Urothelium cell line (cell line): ENCODE measurements at regions not wholly inside any gene's neighbourhood (a gene's known extent, or its start where the extent isn't known, plus 50 kb on each side); places are given as distances from the start of the nearest gene placed in this dataset.
A peak's percentile ranks its signal among the peaks of the same experiment; 100 is the strongest.

Experiments
- DNase-seq: peaks from one replicate; pipeline ENCODE4 v3.0.0; 2011; ENCODE audit warnings: low spot score, mixed read lengths
- FAIRE-seq: peaks from 2 replicates; lab custom pipeline; 2011; peaks lifted over from hg19 to GRCh38; lab: Jason Lieb, UNC

DNA sequence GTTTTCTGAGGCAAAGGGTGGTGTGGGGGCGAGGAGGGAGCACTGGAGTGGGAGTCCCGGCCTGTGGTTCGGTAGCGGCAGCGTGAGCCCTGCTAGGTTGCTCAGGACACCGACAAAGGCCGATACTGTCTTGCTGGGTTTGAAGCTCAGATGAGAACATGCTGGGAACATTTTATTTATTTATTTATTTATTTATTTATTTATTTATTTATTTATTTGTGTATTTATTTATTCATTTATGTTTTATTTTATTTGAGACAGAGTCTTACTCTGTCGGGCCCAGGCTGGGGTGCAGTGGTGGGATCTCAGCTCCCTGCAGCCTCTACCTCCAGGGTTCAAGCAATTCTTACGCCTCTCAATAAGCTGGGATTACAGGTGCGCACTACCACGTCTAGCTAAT lies 117.9 kb upstream of the GSE1 start:
- FAIRE-seq (no peak), DNase-seq (no peak)

DNA sequence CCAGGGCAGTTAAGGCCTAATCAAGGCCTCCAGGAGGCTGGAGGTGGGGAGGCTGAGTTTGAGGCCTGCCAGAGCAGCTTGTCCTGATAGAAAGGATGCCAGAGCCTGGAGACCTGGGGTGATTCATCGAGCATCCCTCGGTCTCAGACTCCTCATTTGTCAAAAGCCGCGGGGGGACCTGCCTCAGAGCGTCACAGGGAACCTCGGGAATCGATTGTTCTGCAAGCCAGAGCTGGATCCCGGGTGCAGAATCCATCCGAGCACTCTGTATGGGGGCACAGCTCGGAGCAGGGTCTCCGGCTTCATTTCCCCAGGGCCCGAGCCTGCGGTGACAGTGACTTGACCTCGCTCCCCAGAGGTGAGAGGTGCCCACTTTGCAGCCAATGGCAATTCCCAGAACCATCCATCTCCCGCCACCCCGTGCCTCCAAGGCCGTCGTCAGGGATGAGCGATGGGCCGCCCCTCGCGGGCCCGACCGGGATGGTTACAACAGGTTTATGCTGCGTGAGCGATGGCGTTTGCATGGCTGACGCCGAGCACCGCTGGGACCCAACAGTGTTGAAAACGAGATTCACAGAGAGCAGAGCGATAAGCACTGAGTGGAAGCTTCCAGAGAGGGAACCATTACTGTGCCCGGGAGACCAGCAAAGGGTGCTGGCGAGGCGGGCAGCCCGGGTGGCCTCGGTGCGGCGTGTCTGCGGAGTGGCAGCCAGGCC lies 117.1 kb upstream of the GSE1 start:
- FAIRE-seq, result no peak
- no peak for DNase-seq

GRCh38 chr16:85497622-85498314 lies 115.4 kb upstream of the GSE1 start:
- DNase-seq (no peak), FAIRE-seq (no peak)

GRCh38 chr16:85498607-85499006 lies 114.5 kb upstream of the GSE1 start:
- FAIRE-seq (no peak), DNase-seq (no peak)

DNA sequence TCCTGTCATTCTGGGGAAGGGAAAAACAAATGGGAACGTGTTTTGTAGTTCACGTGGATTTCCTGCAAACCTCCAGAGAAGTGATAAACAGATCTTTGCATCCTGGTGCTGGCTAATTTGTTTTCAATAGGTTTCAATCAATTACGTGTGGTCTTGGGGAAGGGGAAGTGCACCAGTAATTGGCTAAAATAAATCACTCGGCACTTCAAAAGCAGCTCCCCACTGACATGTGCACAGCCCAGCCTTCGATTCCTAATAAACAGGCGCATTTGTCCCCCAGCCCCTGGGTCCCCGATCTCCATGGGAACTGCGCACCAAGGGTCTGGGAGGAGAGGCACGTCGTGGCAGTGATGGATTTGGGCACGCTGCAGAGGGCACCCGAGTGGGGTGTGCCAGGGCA lies 112.9 kb upstream of the GSE1 start:
- DNase-seq (no peak), FAIRE-seq (no peak)

DNA sequence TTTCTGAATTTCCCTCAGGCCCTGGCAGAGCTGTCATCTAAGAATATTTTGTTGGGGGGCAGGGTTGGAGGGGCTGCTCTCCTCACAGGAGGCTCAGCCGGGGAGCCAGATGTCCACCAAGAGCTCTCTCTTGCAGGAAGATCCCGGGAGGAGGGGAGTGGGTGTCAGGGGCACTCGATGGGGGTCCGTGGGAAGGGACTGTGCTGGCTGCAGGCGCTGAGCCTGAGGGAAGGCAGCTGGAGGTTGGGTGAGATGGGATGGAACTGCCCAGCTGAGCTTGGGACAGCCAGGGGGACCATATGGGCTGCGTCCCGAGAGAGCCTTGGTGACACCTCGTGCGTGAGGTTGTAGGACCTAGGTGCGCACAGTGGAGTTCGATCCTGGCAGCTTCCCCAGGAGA lies 111.2 kb upstream of the GSE1 start:
- FAIRE-seq (no peak), DNase-seq (no peak)

- no peak for FAIRE-seq
- DNase-seq, result no peak
Measured at GRCh38 chr16:85502357-85502756, 110.8 kb upstream of the GSE1 start.

GRCh38 chr16:85503679-85504231 lies 109.4 kb upstream of the GSE1 start:
- DNase-seq (no peak), FAIRE-seq (no peak)

DNA sequence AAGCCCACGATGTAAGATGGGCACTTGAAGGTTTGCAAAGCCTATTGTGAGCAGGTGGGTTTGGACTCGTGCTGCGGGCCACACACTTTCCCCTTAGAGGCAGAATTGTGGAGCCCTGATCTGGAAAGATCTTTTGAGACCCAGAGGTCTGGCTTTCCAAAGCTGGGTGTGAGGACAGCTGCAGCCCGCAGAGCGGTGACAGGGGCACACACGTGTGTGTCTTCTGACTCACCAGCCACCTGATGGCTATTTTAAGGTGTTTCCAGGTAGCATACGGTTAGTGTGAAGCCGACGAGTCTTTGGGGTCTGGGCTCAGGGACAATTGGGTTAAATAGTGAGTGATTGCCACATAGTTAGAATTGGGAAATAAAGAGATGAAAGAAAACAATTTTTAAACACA lies 108.9 kb upstream of the GSE1 start:
- DNase-seq, result no peak
- no peak for FAIRE-seq

- FAIRE-seq, result no peak
Measured at GRCh38 chr16:85505794-85506634, 107.1 kb upstream of the GSE1 start.

GRCh38 chr16:85506635-85506911 lies 106.5 kb upstream of the GSE1 start:
- DNase-seq (no peak), FAIRE-seq (no peak)

More at GRCh38 chr16:85505794-85506634, 107.1 kb upstream of the GSE1 start:
- no peak for DNase-seq

- DNase-seq, result no peak
- FAIRE-seq, result no peak
Measured at GRCh38 chr16:85507342-85507741, 105.8 kb upstream of the GSE1 start.

DNA sequence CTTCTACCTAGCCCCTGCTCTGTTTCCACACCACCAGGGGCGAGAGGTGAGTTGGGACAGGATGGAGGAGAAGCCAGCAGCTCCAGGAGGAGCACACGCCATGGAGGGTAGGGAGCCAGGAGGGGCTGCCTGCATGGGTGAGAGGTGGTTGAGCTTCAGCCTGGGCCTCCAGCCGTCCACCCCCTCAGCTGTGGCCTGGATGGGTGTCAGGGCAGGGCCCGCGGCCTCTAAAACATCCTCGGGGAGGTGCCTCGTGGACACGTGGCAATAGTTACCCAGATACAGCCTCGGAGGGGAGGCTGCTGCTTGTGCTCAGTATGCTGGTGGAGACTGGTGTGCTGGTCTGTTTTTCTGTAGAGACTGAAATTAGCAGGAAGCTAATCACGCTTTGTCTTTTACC lies 104.7 kb upstream of the GSE1 start:
- FAIRE-seq (no peak), DNase-seq (no peak)

DNA sequence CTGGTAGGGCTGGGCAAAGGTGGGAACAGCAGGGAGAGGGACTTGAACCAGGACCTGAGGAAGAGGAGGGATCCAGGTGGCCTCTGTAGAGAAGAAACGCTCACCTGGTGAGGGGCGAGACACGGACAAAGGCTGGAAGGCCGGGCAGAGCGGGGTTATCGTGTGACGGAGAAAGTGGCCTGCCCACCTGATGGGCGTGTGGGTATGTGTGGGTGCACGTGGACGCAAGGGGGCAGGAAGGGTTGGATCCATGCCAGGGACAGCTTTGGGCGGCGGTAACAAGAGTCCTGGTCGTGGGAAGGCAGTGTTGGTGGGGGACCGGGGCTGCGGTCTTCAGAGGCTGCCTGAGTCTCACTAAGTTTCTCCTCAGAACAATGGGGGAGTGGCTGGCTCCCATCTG lies 104.1 kb upstream of the GSE1 start:
- no peak for FAIRE-seq
- no peak for DNase-seq

GRCh38 chr16:85510041-85510659 lies 103.0 kb upstream of the GSE1 start:
- FAIRE-seq, result no peak
- DNase-seq, result no peak

- FAIRE-seq, result no peak
- no peak for DNase-seq
Measured at GRCh38 chr16:85511938-85512807, 100.9 kb upstream of the GSE1 start.

DNA sequence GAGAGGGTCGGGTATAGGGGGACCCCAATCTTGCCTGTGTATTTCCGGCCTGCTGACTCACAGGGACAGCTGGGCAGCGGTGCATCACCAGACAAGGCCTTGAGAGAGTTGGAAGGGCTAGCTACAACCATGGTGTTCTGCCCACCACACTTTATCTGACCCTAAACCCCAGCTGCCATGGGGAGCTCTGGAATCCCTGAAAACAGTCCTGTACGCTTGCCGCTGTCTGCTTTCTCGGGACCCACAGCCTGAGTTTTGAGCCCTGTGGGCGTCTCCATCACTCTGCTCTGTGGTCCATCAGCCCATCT lies 100.4 kb upstream of the GSE1 start:
- FAIRE-seq, result no peak
- no peak for DNase-seq

DNA sequence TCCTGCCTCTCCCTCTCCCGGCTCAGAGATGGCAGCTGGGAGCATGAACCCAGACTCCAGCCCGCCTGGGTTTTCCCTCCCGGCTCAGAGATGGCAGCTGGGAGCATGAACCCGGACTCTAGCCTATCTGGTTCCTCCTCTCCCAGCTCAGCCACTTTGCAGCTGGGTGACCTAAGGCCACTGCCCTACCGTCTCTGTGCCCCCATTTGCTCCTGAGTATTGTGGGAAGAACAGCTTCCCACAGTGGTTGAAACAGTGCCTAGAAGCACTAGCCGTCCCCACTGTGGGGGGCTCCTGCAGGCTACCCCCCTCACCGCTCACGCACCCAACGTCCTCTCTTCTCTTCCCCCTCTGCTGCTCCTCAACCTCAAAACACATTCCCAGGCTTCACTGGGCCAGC lies 99.9 kb upstream of the GSE1 start:
- no peak for FAIRE-seq

DNA sequence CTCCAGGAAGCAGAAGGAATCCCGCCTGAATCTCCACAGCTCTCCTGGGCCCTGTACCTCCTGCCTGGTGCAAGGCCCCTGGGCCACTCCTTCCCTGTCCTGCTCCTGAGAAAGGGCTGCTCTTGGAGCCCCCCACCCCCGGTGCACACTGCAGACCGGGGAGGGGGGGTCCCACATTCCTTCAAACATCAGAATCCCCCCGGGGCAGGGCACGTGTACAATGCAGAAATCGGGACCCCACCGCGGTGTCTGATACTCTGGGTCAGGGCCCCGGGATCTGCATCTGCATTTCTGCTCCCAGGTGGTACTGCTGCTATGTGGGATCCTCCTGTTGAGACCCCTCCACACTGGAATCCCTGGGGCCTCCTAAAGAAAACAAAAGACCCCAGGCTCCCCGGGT lies 99.5 kb upstream of the GSE1 start:
- FAIRE-seq (no peak), DNase-seq (no peak)

More for the DNA sequence above, 99.9 kb upstream of the GSE1 start:
- no peak for DNase-seq

- FAIRE-seq (no peak), DNase-seq (peak; percentile 79)
Measured at GRCh38 chr16:85514295-85514597, 98.9 kb upstream of the GSE1 start.
